Brain pericyte (primary cell): ENCODE measurements at regions not wholly inside any gene's neighbourhood (a gene's known extent, or its start where the extent isn't known, plus 50 kb on each side); places are given as distances from the start of the nearest gene placed in this dataset.

Experiments
- DNase-seq: peaks from one replicate; pipeline ENCODE4 v3.0.0-alpha.2; 2012; ENCODE audit warnings: low read depth, low spot score

- no peak for DNase-seq
Measured at GRCh38 chr14:45373877-45374276, 120.9 kb upstream of the MIS18BP1 start.

- DNase-seq: no peak
Measured at GRCh38 chr14:45364565-45365156, 111.7 kb upstream of the MIS18BP1 start.

- no peak for DNase-seq
Measured at GRCh38 chr14:45362505-45362904, 109.5 kb upstream of the MIS18BP1 start.

- DNase-seq: no peak
Measured at GRCh38 chr14:45361727-45362126, 108.7 kb upstream of the MIS18BP1 start.

GRCh38 chr14:45359746-45360145 lies 106.7 kb upstream of the MIS18BP1 start:
- DNase-seq: no peak

- no peak for DNase-seq
Measured at GRCh38 chr14:45332360-45332988, 79.5 kb upstream of the MIS18BP1 start.

GRCh38 chr14:45308745-45309397 lies 55.9 kb upstream of the MIS18BP1 start:
- no peak for DNase-seq
